IPS-NIHi7 (cell line): ENCODE measurements at regions not wholly inside any gene's neighbourhood (a gene's known extent, or its start where the extent isn't known, plus 50 kb on each side); places are given as distances from the start of the nearest gene placed in this dataset.
A peak's percentile ranks its signal among the peaks of the same experiment; 100 is the strongest.
"Not testable (repeated sequence)": the region's sequence is repeated elsewhere in the genome, so short reads cannot be mapped to it uniquely, and the experiment has no call there.

Experiments used
- DNase-seq: peaks from one replicate; pipeline ENCODE4 v3.0.0; 2012; ENCODE audit warnings: mixed read lengths; ENCODE audit errors: extremely low spot score

- peak; percentile 73 for DNase-seq
Measured at GRCh38 chr16:22436823-22437652, 62.6 kb upstream of the CDR2 start.

DNA sequence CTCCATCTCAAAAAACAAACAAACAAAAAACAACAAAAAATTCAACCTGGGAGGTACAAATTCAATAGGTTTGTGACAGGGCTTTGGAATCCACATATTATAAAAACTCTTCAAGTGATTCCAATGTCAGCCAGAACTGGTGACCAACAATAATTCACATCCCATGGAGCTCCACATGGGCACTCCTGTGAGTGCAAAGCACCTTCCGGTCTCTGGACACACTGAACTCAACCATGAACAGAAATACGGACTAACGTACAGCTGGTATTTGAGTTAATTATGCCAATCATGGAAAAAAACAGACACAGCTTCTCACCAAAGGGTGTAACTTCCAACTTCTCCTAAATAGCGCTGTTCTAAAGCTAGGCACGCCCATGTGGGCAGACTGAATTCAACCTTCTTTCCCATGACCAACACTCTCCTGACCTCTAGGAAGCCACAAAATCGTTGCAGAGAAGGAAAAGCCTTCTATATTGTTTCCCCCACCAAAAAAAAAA lies 62.0 kb upstream of the CDR2 start:
- not testable (repeated sequence) for DNase-seq

DNA sequence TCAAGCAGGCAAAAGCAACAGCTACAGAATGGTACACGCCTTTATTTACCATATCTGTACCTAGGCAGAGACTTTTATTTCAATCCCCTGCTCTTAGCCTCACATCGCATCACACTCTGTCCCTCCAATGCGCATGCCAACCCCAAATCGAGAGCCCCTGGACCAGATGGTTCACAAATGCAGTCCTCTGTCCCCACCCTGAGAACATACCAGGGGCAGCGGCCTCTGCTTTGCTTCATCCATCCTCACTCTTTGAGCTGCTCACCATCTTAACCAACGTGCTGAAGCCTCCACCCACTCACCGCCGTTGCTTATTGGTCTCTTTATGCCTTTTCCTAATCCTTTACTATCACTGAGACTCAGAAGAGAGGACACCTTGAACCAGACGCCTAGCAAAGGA lies 56.9 kb upstream of the CDR2 start:
- not testable (repeated sequence) for DNase-seq

GRCh38 chr16:22428654-22429053 lies 54.2 kb upstream of the CDR2 start:
- no peak for DNase-seq

DNA sequence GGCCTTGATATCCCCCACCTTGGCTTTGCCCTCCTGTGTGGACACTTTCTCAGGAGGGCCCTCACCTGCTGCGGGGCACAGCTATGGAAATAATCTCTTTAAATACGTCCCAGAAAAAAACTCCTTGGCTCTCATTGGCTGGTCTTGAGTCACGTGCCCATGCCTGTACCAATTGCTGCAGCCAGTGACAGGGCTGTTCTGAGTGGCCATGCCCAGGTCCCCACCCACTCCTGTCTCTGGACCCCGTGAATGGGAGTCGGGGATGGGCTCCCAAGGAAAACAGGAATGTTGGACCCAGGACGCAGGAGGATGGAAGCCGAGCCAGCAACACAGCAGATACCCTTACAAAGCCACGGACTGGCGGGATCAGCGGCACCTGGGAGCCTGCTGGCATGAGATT lies 53.1 kb upstream of the CDR2 start:
- no peak for DNase-seq

- DNase-seq, result no peak
Measured at GRCh38 chr16:22425847-22426246, 51.4 kb upstream of the CDR2 start.

DNA sequence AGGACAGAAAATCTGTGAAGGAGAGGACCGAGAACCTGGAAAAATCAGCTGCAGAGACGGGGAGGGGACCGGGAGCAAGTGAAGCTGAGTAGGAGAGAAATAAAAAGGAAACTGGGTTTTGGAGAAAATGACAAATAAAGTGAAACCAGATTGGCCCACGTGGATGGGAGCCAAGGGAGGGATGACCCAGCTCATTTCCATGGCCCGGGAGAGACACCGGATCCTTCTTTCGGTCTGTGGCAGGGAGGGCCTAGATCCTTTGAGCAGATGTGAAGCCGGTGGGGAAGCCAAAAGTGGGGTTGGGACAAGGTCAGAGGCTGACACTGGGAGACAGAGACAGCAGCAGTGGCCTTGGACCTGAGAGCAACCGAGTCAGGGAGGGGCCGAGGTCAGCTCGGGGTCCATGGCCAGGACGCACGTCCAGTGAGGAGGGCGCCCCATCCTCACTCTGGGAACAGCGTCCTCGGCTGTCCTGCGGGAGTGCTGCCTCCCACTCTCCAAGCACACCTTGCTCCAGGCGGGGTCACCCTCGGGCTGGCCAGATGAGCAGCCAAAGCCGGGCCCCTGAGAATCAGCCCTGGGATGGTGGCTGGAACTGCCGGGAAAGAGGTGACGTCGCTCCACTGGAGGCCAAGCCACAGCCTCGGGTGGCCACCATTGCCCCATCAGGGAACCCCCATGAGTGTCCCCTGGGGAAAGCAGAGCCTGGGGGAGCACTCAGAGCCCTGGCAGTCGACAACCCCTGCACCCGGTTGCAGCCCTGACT lies 50.8 kb upstream of the CDR2 start:
- DNase-seq, result no peak

GRCh38 chr16:22424161-22424937 lies 49.9 kb upstream of the CDR2 start:
- DNase-seq, result no peak
